ENCODE measurements at regions not wholly inside any gene's neighbourhood (a gene's known extent, or its start where the extent isn't known, plus 50 kb on each side); places are given as distances from the start of the nearest gene placed in this dataset.

- Histone ChIP-seq H3K4me2 (ENCODE audit: insufficient read depth, insufficient read length, low read length) (no peak overlapping the region), H2BK12ac (ENCODE audit: insufficient read length, low read depth, low read length) (no peak overlapping the region), H3K14ac (ENCODE audit: insufficient read depth, low read length) (no peak overlapping the region), H4K5ac (ENCODE audit: insufficient read length, low read depth, low read length) (no peak overlapping the region), H3K9me3 (ENCODE audit: control insufficient read depth, low read depth, low read length) (peaks cover 4% of the 10 kb centered on the region), H4K20me1 (ENCODE audit: control insufficient read depth, insufficient read depth, insufficient read length) (no peaks in the 10 kb centered on the region), H2AFZ (ENCODE audit: low read length) (no peak overlapping the region), H3K79me2 (ENCODE audit: insufficient read depth, low read length) (no peaks in the 10 kb centered on the region), H2AK5ac (ENCODE audit: insufficient read length, low read length) (no peak overlapping the region), H3K23me2 (ENCODE audit: insufficient read length, low read depth, low read length, poor library complexity, severe bottlenecking) (no peaks in the 10 kb centered on the region), H2BK20ac (ENCODE audit: low read depth, low read length, poor library complexity, severe bottlenecking) (no peak overlapping the region), H3K4ac (ENCODE audit: low read depth, low read length) (no peak overlapping the region), H3K23ac (ENCODE audit: insufficient read length, low read depth, low read length) (no peak overlapping the region), H3K18ac (ENCODE audit: insufficient read length, low read depth, low read length) (no peak overlapping the region), H2BK15ac (ENCODE audit: low read depth, low read length) (no peak overlapping the region), H2BK120ac (ENCODE audit: low read depth, low read length, poor library complexity, severe bottlenecking) (no peak overlapping the region), H3T11ph (ENCODE audit: low read length) (no peak overlapping the region), H3K27ac (ENCODE audit: insufficient read length, low read depth, low read length) (no peak overlapping the region), H3K56ac (ENCODE audit: insufficient read length, low read depth, low read length) (no peak overlapping the region), H3K27me3 (ENCODE audit: insufficient read depth, low read length) (no peaks in the 10 kb centered on the region), H2BK5ac (ENCODE audit: insufficient read length, low read length) (no peak overlapping the region), H4K91ac (ENCODE audit: insufficient read length, low read depth, low read length) (no peak overlapping the region), H4K8ac (replicated peaks; ENCODE audit: insufficient read length, low read depth, low read length) (no peak overlapping the region), H3K79me1 (ENCODE audit: insufficient read depth, low read depth, low read length, poor library complexity, severe bottlenecking) (no peaks in the 10 kb centered on the region), H3K9ac (ENCODE audit: extremely low read depth, insufficient read length, low read length) (no peak overlapping the region), H3K4me1 (ENCODE audit: insufficient read depth, low read length) (no peaks in the 10 kb centered on the region)
- no CpG with 5 or more reads among the region's 8 CpGs for WGBS (ENCODE audit: extremely low coverage, insufficient read length, low lambda C conversion rate)
- Mint-ChIP-seq H3K36me3 (ENCODE audit: insufficient read depth in 1 of 3, low read depth in 3 of 3) (peaks cover 4 to 12% (median 5%) of the 10 kb centered on the region in 3 experiments; a peak in 4 of 7 replicates), H3K27ac (no peak overlapping the region), H3K4me3 (no peak overlapping the region), H3K4me1 (no peaks in the 10 kb centered on the region), H3K9me3 (peaks cover 9 to 14% of the 10 kb centered on the region in 2 experiments; a peak in 4 of 5 replicates), H3K27me3 (ENCODE audit: low read depth) (no peaks in the 10 kb centered on the region; the same call in 1 of the 2 replicates)
- DNase-seq = no peak
- TF ChIP-seq CTCF (conservative IDR thresholded peaks at IDR 0.05) = no peak
Measured at GRCh38 chr10:4101918-4102654, 317.1 kb upstream of the KLF6 start.
